ENCODE measurements at regions not wholly inside any gene's neighbourhood (a gene's known extent, or its start where the extent isn't known, plus 50 kb on each side); places are given as distances from the start of the nearest gene placed in this dataset.

DNA sequence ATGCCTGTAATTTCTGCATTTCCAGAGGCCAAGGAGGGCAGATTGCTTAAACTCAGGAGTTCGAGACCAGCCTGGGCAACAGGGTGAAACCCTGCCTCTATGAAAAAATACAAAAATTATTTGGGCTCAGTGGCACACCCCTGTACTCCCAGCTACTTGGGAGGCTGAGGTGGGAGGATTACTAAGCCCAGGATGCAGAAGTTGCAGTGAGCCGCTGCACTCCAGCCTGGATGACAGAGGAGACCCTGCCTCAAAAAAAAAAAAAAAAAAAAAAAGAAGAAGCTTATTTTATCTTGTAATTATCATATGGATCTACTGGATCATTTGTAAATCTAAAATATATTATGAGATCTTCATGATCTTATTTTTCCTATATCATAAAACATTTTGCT, 84.1 kb downstream of the PPCDC start:
- TF ChIP-seq CTCF (IDR thresholded peaks at IDR 0.05) (no peak), POLR2A (IDR thresholded peaks at IDR 0.05) (no peak)
